HuH-7.5 (cell line): ENCODE measurements at regions not wholly inside any gene's neighbourhood (a gene's known extent, or its start where the extent isn't known, plus 50 kb on each side); places are given as distances from the start of the nearest gene placed in this dataset.
"Not testable (repeated sequence)": the region's sequence is repeated elsewhere in the genome, so short reads cannot be mapped to it uniquely, and the experiment has no call there.

Experiments
- DNase-seq: peaks from one replicate; pipeline ENCODE4 v3.0.0; 2011; ENCODE audit warnings: low spot score

DNA sequence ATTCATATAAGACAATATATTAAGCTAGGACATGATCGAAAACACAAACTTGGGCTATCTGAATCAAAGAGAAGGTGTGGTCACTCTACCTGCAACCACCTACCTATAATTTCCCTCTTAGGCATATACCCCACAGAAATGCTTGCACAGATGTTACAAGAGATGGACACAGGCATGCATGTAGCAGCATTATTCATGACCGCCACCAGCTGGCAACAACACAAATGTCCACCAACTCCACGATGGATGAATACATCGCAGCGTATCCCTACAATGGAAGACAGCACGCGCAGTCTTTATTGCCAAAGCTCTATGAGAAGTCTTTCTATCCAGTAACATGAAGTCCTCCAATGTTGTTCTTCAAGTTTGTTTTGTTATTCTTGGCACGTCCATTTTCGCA, 90.8 kb downstream of the ARL4C start:
- no peak for DNase-seq

DNA sequence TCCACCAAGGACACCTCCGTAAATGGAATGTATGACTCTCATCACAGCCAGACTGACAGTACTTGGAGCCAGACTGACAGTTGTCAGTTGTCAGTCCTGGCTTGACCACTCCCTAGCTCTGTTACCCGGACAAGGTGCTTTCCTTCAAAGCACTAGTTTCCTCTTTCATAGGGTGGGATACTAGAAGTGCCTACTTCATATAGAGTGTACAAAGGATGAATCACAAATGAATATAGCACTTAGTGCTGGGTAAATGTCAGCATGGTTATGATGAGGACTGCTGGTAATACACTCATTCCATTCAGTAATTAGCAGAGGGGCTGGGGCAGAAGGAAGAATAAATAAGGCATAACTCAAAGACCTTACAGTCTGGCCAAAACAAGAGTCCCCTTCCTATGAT, 91.4 kb downstream of the ARL4C start:
- DNase-seq: no peak

DNA sequence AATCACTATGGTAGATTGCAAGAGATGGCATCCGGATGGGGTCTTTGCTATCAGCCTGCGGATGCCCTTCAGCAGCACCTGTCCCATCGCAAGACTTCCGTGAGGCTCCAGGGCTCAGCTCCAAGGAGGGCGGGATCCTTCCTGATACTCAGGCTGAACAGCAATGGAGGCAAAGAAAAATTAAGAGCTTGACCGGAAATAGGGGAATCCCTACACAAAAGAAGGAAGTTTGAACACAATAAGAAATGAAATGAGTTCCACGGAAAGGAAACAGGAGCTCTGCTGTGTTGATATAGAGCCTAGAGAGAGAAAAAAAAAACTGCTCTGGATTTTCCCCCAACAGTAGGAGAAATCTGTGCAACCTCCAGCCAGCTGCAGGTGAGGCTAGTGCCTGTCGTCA, 91.9 kb downstream of the ARL4C start:
- no peak for DNase-seq

DNA sequence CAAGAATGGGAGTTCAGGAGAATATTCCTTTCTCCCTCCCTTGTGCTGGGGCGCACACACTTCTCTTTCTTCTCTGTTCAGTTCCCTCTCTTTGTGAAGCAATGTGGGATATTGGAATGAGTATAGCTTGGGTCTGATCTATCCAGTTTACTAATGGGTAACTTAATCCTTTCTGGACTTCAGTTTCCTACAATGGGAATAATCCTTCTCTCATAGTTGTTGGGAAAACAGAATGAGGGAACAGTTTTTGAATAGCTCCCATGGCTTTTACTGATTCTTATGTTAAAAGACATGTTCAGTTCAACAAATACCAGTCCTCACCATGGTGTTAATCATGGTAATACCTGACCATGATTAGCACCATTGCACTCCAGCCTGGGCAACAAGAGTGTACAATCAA, 93.1 kb downstream of the ARL4C start:
- DNase-seq: no peak

DNA sequence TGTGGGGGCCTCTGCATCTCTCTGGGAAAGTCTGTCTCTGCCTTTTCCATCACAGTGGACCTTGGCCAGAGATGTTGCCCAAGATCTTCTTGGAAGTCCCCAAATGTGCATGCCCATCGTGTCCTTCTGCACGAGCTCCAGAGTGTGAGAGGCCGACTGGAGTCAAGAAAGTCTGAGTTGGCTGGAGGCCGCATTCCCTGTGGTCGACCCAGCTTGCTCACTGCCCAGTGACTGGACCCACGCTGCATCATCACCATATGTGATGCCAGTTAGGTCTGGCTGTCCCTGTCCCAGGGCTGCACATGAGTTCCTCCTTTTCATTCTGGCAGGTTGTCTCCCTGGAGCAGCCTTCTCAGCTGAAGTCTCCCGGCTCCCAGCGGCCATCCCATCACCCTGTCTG, 93.8 kb downstream of the ARL4C start:
- no peak for DNase-seq

DNA sequence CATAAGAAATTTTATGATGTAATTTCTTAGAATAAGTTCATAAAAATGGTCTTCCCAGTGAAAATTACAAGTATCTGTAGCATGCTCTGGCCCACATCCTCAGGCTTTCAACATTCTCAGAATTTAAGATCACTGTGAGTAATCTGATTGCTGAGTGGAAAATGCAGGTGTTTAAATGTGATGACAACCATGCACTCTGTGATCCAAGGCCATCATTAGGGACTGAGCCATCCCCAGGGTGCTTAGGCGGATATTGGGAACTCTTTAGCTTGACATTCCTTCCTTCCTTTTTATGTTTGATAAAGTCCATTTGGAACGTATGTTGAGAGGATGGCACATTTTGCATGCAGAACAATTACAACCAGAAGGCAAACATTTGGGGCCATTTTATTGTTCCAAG, 95.5 kb downstream of the ARL4C start:
- no peak for DNase-seq

DNA sequence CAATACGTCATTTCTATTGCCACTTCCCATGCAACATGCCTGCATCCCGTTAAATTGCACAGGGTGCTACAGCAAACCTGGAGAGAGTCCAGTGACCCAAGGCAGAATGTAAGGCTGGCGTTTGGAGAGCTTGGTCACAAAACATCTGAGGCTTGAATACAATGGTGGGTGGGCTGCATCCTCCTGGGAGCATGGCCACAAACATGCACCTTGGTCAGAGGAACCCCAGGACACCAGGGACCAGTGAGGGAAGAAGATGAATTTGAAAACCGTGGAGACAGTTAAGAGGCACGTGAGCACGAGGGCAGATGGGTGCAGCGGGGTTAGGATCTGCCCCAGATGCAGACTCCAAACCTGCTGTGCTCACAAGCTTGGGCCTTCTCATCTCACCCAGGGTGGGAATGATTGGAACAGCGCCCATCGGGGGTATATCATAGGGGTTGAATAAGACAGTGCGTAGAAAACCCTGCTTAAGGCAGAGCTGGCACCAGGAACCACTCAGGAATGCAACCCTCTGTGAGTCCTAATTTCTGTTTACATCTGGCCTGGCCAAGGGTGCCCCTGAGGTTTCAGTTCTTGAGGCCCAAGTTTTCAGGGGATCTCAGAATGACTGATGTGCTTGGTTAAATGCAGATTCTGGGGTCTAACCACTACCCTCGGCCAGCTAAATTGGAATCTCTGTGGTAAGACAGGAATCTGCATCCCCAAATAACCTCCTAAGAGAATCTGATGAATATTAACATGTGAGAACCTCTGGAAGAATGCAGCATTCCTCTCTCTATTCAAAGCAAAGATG, 97.2 kb downstream of the ARL4C start:
- DNase-seq: no peak

DNA sequence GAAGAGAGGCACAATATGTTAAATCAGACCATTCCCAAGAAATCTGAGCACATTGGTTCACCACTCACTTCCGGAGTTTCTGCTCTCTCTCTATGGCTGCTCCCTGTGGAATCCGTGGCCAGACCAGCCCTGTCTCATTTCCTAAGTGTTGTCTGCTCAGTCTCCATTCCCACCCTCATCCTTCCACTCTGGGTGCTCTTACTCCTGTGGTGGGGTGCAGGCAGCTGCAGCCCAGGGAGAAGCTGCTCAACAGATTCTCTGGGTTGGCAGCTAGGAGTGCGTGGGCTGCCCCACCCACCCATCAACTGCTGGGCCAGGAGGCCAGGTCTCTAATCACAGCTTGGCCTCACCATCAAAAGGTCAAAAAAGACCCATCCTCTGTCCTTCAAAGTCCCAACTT, 98.3 kb downstream of the ARL4C start:
- DNase-seq: no peak

DNA sequence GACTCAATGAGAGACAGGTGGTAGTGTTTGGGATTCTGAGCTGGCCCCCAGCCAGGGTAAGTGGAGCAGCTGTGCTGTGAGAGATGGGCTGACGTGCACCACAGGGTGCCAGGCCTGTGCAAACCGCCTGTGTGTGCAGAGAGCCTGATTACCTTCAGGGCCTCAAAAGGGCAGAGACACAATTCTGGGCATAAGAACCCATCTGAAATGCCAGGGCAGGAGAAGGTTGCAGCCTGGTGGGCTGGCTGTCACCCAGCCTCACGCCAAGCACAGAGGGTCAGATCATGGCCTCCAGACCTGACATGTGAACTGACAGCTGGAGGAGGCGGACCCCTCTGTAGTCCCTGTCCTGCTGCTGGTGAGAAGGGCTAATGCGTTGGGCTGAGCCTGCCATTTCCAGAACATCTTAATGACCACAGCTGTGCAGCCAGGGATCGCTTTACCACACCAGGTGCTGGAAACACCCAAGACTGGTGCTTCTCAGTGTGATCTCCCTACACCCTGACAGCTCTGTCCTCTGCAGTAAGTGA, 100.9 kb downstream of the ARL4C start:
- DNase-seq: no peak

DNA sequence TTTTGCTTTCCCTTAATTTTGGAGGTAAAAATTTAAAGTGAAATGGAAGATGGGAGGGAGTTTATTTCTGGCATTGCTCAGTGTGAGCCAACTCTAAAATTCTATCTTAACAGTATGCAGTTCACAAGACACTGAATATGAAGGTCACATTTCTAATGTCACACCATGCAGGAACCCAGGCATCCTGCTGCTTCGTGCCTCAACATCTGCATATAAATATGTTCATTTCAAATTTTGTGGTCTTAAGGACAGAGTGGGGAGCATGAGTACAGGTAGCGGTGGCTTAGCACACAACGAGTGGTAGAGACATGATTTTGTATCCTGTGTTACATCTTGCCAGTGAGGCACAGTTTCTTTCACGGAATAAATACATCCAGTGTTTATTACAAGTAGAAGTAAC, 102.4 kb downstream of the ARL4C start:
- DNase-seq: no peak

DNA sequence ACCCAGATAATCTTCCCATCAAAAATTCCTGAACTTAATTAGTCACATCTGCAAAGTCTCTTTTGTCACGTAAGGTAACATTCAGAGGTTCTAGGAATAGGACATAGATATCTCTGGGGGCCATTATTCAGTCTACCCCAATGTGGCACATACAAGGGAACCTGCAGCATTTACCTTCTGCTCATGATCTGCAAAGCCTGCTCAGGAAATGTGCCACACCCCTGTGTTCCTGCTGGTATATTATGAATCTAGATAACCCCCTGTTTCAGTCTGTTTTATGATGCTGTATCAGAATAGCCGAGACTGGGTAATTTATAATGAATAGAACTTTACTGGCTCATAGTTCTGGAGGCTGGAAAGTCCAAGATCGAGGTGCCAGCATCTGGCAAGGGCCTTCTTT, 103.5 kb downstream of the ARL4C start:
- no peak for DNase-seq

DNA sequence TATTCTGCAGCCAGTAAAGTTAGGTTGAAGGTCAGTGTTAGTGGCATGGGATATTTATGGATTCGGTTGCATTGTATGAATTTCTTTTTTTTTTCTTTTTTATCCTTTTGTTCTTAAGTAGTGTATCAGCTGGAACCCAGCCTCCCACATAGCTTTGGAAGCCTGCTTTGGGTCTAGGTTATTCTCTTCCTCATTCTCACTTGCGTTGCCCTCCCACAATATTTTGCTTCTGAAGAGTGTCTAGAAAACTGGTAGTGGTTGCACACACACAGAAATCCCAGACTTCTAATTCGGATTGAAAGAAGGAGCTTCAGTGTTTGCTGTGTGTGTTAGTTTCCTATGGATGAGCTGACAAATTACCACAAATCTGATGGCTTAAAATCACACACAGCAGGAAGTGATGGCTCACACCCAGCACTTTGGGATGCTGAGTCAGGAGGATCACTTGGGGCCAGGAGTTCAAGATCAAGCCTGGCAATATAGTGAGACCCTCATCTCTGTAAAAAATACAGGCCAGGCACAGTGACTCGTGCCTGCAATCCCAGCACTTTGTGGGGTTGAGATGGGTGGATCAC, 104.8 kb downstream of the ARL4C start:
- DNase-seq: no peak

DNA sequence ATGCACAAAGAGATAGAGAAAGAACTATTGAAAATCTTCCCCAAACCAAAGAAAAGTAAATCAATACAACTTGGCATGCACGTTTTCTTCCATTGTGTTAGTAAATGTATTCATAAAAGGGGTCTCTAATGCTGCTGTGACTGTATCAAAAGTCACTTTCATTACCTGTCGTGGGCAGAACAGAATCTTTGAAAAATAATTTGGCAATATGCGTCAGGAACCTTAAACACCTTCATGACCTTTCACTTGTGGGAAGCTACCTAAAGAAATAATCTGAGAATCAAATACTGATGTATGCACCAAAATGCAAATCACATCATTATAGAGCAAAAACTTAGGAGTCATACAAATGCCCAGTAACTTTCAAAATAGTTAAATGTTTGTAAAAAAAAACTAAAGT, 105.3 kb downstream of the ARL4C start:
- no peak for DNase-seq

DNA sequence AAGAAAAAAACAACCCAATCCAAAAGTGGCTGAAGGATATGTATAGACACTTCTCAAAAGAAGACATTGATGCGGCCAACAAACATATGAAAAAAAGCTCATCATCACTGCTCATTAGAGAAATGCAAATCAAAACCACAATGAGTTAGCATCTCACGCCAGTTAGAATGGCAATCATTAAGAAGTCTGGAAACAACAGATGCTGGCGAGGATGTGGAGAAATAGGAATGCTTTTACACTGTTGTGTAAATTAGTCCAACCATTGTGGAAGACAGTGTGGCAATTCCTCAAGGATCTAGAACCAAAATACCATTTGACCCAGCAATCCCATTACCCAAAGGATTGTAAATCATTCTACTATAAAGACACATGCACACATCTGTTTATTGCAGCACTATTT, 107.2 kb downstream of the ARL4C start:
- DNase-seq: not testable (repeated sequence)

DNA sequence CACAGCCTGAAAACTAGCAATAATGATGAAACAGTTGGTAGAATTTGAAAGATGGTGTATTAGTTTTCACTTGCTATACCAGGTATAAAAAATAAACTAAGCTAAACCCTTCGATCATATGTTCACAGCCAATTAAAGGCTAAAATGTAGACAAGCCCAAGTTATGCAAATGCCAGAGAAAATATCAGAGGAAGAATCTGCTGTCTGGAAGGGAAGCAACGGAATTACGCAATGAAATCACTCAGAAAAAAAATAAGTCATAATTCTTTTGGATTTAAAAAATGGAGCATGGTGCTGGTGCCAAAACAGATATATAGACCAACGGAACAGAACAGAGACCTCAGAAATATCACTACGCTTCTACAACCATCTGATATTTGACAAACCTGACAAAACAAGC, 108.3 kb downstream of the ARL4C start:
- no peak for DNase-seq

DNA sequence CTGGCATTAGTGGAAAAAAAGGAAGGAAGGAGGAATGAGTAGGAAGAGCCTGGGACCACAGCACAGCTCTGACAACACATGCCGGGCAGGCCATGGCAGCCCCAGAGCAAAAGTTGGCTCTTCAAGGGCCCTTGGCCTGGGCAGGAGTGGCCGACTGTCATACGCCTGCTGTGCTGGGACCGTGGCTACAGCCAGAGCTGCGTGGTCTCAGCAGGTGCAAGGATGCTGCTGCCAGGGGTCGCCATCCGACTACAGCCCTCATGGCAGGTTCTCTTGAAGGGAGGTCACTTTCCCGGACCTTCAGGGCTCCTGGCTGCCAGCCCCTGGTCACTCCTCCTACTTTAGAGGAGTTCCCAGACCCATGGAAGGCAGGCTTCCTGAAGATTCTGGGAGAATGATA, 109.9 kb downstream of the ARL4C start:
- no peak for DNase-seq

DNA sequence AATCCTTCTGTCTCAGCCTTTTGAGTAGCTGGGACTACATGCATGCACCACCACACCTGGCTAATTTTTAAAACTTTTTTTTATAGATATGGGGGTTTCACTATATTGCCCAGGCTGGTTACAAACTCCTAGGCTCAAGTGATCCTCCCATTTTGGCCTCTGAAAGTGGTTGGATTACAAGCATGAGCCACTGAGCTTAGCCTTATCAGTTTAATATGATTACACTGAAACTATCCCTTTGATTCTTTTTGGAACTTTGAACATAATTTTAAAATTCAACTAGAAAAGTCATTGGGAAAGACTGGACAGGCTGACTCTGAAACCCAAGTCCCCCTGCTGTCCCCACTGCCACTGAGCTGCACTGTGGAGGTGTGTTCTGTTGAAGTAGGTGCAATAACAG, 114.8 kb downstream of the ARL4C start:
- DNase-seq: no peak

DNA sequence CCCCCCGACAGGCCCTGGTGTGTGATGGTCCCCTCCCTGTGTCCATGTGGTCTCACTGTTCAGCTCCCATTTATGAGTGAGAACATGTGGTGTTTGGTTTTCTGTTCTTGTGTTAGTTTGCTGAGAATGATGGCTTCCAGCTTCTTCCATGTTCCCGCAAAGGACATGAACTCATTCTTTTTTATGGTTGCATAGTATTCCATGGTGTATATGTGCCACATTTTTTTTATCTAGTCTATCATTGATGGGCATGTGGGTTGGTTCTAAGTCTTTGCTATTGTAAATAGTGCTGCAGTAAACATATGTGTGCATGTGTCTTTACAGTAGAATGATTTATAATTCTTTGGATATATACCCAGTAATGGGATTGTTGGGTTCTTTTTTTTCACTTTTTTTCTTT, 117.9 kb downstream of the ARL4C start:
- DNase-seq: not testable (repeated sequence)

DNA sequence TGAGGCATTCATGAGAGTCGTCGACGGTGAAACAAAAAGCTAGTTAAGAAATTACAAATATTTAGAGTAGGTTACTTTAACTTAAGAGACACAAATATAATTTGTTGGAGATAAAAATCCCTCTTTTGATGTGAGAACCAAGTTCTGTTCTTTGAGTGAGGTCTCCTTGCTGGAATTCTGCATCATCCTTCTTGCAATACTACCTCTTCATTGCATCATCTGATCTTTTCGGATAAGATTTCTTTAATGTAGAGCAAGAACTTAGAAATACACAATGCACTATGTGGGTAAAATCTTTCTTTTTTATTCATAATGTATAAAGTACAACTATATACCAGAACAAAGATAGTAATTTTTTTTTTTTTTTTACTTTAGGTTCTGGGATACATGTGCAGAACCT, 118.4 kb downstream of the ARL4C start:
- no peak for DNase-seq

DNA sequence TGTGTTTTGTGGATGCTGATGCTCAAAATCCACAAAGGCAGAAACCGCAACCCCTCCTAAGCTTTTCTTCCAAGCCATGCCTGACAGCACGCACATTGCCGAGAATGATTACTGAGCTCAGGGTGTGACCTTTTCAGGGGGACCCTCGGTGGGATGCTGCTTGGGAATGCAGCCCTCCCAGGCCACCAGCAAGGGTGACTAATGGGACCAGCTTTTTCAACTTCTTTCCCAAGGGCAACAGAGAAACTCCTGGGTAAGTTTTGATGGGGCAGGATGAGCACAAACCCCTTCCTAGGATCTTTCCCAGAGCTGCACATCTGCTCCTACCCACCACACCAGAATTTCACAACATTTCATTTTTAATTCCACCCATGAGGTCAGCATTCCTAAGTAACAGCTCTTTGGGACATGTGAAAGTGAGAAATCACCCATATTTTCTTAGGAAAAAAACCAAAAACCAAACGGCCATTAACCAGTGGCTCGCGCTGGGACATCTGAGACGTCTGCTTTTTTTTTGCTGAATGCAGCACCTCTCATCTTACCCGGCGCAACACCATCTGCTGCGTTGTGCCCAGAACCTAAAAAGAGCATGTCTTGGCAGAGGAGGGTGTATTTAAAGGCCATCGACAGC, 119.0 kb downstream of the ARL4C start:
- DNase-seq: no peak

DNA sequence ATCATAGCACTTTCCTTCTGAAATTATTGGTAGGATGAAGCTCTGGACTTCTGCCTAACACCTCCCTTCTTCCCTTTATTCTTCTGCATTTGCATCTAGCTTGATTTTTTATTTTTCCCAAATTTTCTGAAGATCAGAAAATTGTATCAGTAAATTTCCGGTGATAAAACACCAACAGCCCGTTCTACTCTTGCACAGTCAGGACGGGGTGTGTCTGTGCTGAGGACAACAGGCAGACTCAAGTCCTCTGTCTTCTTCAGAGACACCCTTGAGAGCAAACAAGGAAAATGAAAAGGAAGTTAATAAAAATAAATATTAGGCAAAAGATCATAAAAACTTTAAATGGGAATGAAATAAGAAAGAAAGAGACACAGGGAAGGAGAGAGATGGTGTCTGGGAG, 120.7 kb downstream of the ARL4C start:
- no peak for DNase-seq

DNA sequence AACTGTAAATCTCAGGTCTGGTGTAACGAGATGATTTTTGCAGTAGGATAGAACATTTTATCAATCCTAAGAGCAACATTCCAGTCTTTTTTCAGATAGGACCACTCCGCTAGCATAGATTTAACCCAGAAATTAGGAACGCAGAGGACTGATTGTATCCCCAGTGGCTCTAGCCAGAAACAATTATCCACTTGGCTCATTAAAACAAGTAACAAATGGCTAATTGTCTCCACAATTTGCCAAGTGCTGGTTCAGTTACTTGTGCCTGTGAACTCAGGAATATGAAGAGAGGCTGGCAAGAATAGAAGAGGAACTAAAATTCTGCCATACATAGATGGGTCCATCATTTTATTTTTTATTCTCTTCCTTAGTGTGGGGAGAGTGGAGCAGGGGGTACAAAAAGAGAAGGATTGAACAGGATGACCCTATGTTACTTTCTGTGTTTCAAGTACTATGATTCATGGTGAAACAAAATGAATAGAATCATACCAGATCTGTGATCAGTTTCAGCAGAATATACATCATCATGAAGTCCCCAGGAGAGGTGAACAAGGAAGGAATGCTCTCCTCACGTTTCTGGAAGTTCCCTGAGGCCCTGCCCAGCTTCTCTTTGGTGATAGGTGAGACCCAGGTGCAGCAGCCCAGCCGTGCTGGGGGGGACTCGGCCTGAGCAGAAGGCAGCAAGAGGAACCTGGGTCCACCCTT, 121.6 kb downstream of the ARL4C start:
- DNase-seq: no peak

DNA sequence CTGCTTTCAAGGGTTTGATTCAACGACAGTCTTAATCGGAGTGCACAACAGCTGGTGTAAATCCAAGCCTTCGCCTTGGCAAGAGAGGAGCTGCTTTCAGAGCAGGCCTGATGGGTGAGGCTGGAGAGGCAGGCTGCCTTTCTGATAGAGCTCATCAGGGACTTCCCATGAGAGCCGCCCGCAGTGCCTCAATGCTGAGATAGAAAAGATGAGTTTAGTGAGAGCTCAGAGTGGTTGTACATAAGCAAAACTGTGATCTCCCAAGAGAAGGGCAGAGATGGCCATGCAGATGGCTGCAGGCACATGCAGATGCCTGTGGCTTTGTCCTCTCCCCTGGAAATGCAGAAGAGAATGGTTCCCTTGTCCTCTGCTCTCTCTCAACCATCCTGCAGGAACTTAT, 122.1 kb downstream of the ARL4C start:
- no peak for DNase-seq
